GM10266 (cell line): ENCODE measurements at regions not wholly inside any gene's neighbourhood (a gene's known extent, or its start where the extent isn't known, plus 50 kb on each side); places are given as distances from the start of the nearest gene placed in this dataset.

Experiments
- DNase-seq: peaks from one replicate; pipeline ENCODE4 v3.0.0; 2012; ENCODE audit errors: extremely low spot score
- CTCF ChIP-seq: IDR thresholded peaks from 2 replicates; pipeline ENCODE4 v1.5.1; 2012; ENCODE audit warnings: mild to moderate bottlenecking, low read depth; ENCODE audit not compliant: control insufficient read depth, insufficient read depth; ENCODE audit errors: missing control alignments

- no peak for DNase-seq
- no peak for TF ChIP-seq CTCF
Observed at GRCh38 chr20:61163031-61163430, 89.0 kb upstream of the CDH4 start.

GRCh38 chr20:61166324-61166723 is 85.7 kb upstream of the CDH4 start:
- TF ChIP-seq CTCF = no peak

DNA sequence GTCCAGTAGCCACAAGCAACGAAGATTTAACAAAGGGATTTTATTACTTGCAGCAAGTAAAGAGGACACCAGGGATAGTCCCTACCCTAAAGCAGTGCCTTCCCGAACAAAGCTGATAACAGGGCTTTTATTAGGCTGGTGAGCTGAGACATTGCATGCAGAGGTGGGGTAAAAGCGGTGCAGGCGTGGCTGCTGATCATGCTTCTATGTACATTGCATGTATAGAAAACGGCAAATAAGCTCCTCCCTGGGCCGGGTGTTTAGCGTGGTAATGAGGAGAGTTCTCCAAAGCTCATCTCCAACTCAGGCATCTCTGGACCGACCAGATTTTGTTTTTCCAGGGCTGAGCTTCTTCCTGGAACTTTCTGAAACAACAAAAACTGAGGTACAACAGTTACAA is 83.5 kb upstream of the CDH4 start:
- DNase-seq = no peak
- TF ChIP-seq CTCF = no peak

More at GRCh38 chr20:61166324-61166723, 85.7 kb upstream of the CDH4 start:
- no peak for DNase-seq

- DNase-seq = no peak
Observed at GRCh38 chr20:61169874-61170273, 82.2 kb upstream of the CDH4 start.

DNA sequence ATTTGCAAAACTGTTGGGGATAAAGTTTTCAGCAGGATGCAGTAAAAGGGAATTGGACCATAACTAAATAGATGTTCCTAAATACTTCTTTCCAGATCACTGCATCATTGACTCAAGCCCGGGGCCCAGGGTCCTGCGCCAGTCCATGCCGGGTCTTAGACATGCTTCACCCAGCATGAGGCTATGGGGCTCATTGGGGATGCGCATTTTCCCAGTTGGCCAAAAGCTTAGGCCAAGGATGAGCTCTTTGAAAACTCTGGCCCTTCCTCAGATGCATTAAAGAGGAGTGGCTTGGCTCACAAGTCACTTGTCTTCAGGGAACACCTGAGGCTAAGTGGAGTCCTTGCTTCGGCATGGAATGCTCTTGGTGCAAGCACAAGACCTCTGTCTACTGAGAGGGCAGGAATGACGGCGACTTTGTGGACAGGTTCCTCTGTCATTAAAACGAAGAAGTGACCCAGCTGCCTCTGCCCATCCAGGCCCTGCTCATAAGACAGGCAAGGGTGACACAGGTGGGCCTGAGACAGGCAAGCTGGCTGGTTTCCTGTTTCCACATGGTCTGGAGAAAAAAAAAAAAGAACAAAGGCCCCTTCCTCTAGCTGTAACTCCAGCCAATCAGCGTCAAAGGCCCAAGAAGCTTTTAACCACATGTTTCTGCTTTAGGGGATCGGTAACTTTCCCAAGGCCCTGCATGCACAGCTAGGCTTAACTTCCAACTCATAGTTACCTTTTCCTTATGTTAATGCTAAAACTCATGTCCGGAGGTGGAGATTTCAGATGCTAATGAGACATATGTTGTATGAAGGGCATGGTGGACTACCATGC is 81.4 kb upstream of the CDH4 start:
- DNase-seq = no peak
- TF ChIP-seq CTCF = no peak

More at GRCh38 chr20:61169874-61170273, 82.2 kb upstream of the CDH4 start:
- TF ChIP-seq CTCF = no peak

GRCh38 chr20:61173267-61173666 is 78.8 kb upstream of the CDH4 start:
- TF ChIP-seq CTCF = no peak
- DNase-seq = no peak

- no peak for DNase-seq
- TF ChIP-seq CTCF = no peak
Observed at GRCh38 chr20:61173961-61174725, 77.9 kb upstream of the CDH4 start.
